H1 (cell line): ENCODE measurements at regions not wholly inside any gene's neighbourhood (a gene's known extent, or its start where the extent isn't known, plus 50 kb on each side); places are given as distances from the start of the nearest gene placed in this dataset.

ENCODE experiments used
- CTCF ChIA-PET: fragments of 300-600 bp; sonication (Branson Sonifier 250); formaldehyde crosslinking; loops from one replicate; lab custom pipeline; 2021; ENCODE audit not compliant: partially characterized antibody; lab: Charles Lee
- POLR2A ChIA-PET: fragments of 300-600 bp; sonication (Branson Sonifier 250); formaldehyde crosslinking; loops from one replicate; lab custom pipeline; 2021; ENCODE audit warnings: inconsistent platforms; ENCODE audit not compliant: partially characterized antibody; lab: Charles Lee
- DNase-seq, 2 experiments: peaks; one replicate each; pipeline versions ENCODE4 v3.0.0 to v3.0.0-alpha.2; 2010 to 2022; ENCODE audit warnings: low spot score in 2 of 2, low read depth in 1 of 2, mixed read lengths in 1 of 2
- FAIRE-seq: peaks from 2 replicates; lab custom pipeline; 2011; peaks lifted over from hg19 to GRCh38; lab: Jason Lieb, UNC
- H2AFZ ChIP-seq: 2 replicates; pipeline ENCODE4 v1.8.1; 2012; ENCODE audit warnings: low read length, inconsistent platforms
- H2AK5ac ChIP-seq: 2 replicates; pipeline ENCODE4 v1.6.1; 2013; ENCODE audit warnings: low read depth, low read length
- H2BK120ac ChIP-seq: replicated peaks from 2 replicates; pipeline ENCODE3; 2013; ENCODE audit warnings: low read depth, low read length, inconsistent platforms
- H2BK12ac ChIP-seq: 2 replicates; pipeline ENCODE4 v1.6.1; 2013; ENCODE audit warnings: low read depth, low read length
- H2BK15ac ChIP-seq: 2 replicates; pipeline ENCODE4 v1.6.1; 2013; ENCODE audit warnings: low read length
- H2BK20ac ChIP-seq: 2 replicates; pipeline ENCODE4 v1.6.1; 2013; ENCODE audit warnings: low read length
- H2BK5ac ChIP-seq: 2 replicates; pipeline ENCODE4 v1.6.1; 2013; ENCODE audit warnings: low read depth, low read length
- H3K14ac ChIP-seq: 2 replicates; pipeline ENCODE4 v1.6.1; 2013; ENCODE audit warnings: inconsistent platforms; ENCODE audit not compliant: insufficient read length
- H3K18ac ChIP-seq: 2 replicates; pipeline ENCODE4 v1.6.1; 2013; ENCODE audit warnings: low read length; ENCODE audit errors: extremely low read depth
- H3K23ac ChIP-seq: 2 replicates; pipeline ENCODE4 v1.6.1; 2013; ENCODE audit warnings: inconsistent platforms; ENCODE audit not compliant: insufficient read length
- H3K23me2 ChIP-seq: 2 replicates; pipeline ENCODE4 v1.6.1; 2013; ENCODE audit warnings: low read depth, low read length
- H3K27ac ChIP-seq: 2 replicates; pipeline ENCODE4 v1.6.1; 2011; ENCODE audit warnings: low read depth, low read length, inconsistent platforms
- H3K27me3 ChIP-seq, 4 experiments: replicated peaks in 1 of 4; 1 replicate in 1 of 4; 2 replicates in 3 of 4; pipeline versions ENCODE4 v1.6.1 to v1.8.1; 2011 to 2013; ENCODE audit warnings: low read length in 3 of 4, mild to moderate bottlenecking in 3 of 4, inconsistent platforms in 2 of 4, mixed read lengths in 2 of 4, moderate library complexity in 1 of 4; ENCODE audit not compliant: control insufficient read depth in 3 of 4, insufficient read depth in 3 of 4; ENCODE audit errors: extremely low read depth in 1 of 4
- H3K36me3 ChIP-seq, 4 experiments: 2 replicates each; pipeline versions ENCODE4 v1.6.1 to v1.8.1; 2011 to 2013; ENCODE audit warnings: mild to moderate bottlenecking in 4 of 4, low read length in 3 of 4, moderate library complexity in 2 of 4, control low read depth in 1 of 4, inconsistent platforms in 1 of 4; ENCODE audit not compliant: insufficient read depth in 4 of 4, control insufficient read depth in 2 of 4
- H3K4ac ChIP-seq: replicated peaks from 2 replicates; pipeline ENCODE3; 2013; ENCODE audit warnings: low read length, low read depth, mixed read lengths, inconsistent platforms; ENCODE audit not compliant: insufficient read length
- H3K4me1 ChIP-seq, 4 experiments: replicated peaks in 1 of 4; 1 replicate in 1 of 4; 2 replicates in 3 of 4; pipeline versions ENCODE4 v1.6.1 to v1.8.1; 2011 to 2013; ENCODE audit warnings: low read length in 3 of 4, inconsistent platforms in 2 of 4, mixed read lengths in 1 of 4; ENCODE audit not compliant: insufficient read depth in 4 of 4, control insufficient read depth in 3 of 4
- H3K4me2 ChIP-seq, 2 experiments: 2 replicates each; pipeline versions ENCODE4 v1.6.1 to v1.8.1; 2011 to 2013; ENCODE audit warnings: low read depth in 2 of 2, low read length in 2 of 2, control low read depth in 1 of 2, inconsistent platforms in 1 of 2, mild to moderate bottlenecking in 1 of 2; ENCODE audit not compliant: insufficient read depth in 1 of 2
- H3K4me3 ChIP-seq, 4 experiments: fragments of 200-600, 300-600 bp in 1 of 4; sonication (generic), shearing (Covaris generic), sonication (Bioruptor Twin) in 1 of 4; 2 replicates each; pipeline versions ENCODE4 v1.5.1 to v1.8.1; 2011 to 2016; ENCODE audit warnings: low read length in 4 of 4, low read depth in 3 of 4, control low read depth in 2 of 4, inconsistent platforms in 2 of 4, mild to moderate bottlenecking in 2 of 4, mixed read lengths in 1 of 4, moderate library complexity in 1 of 4; ENCODE audit not compliant: insufficient read depth in 2 of 4; ENCODE audit errors: extremely low read depth in 1 of 4
- H3K56ac ChIP-seq: replicated peaks from 2 replicates; pipeline ENCODE3; 2013; ENCODE audit warnings: low read depth, mild to moderate bottlenecking, mixed read lengths, low read length, inconsistent platforms; ENCODE audit not compliant: insufficient read length
- H3K79me1 ChIP-seq: 2 replicates; pipeline ENCODE4 v1.6.1; 2013; ENCODE audit warnings: low read depth, low read length, control low read depth
- H3K79me2 ChIP-seq, 2 experiments: 2 replicates each; pipeline versions ENCODE4 v1.6.1 to v1.8.1; 2012 to 2013; ENCODE audit warnings: low read length in 2 of 2, mild to moderate bottlenecking in 2 of 2, inconsistent platforms in 1 of 2; ENCODE audit not compliant: insufficient read depth in 2 of 2, control insufficient read depth in 1 of 2
- H3K9ac ChIP-seq, 4 experiments: replicated peaks in 1 of 4; 1 replicate in 1 of 4; 2 replicates in 3 of 4; pipeline versions ENCODE4 v1.6.1 to v1.8.1; 2011 to 2013; ENCODE audit warnings: low read depth in 3 of 4, low read length in 3 of 4, control low read depth in 2 of 4, mild to moderate bottlenecking in 2 of 4, moderate library complexity in 2 of 4, inconsistent platforms in 1 of 4; ENCODE audit errors: extremely low read depth in 1 of 4
- H3K9me3 ChIP-seq, 2 experiments: 2 replicates each; pipeline versions ENCODE4 v1.6.1 to v1.8.1; 2012 to 2013; ENCODE audit warnings: mild to moderate bottlenecking in 2 of 2, moderate library complexity in 2 of 2, control low read depth in 1 of 2, inconsistent platforms in 1 of 2, low read depth in 1 of 2, low read length in 1 of 2, mixed read lengths in 1 of 2; ENCODE audit not compliant: insufficient read depth in 2 of 2
- H4K20me1 ChIP-seq, 2 experiments: replicated peaks in 1 of 2; 2 replicates each; pipeline versions ENCODE3 to v1.8.1; 2011 to 2013; ENCODE audit warnings: inconsistent platforms in 2 of 2, low read length in 2 of 2, mild to moderate bottlenecking in 1 of 2; ENCODE audit not compliant: insufficient read depth in 2 of 2, control insufficient read depth in 1 of 2
- H4K5ac ChIP-seq: 2 replicates; pipeline ENCODE4 v1.6.1; 2013; ENCODE audit warnings: low read length, low read depth, mixed read lengths, inconsistent platforms; ENCODE audit not compliant: insufficient read length
- H4K8ac ChIP-seq: 2 replicates; pipeline ENCODE4 v1.8.0; 2013; ENCODE audit warnings: mild to moderate bottlenecking, moderate library complexity, low read length, inconsistent platforms; ENCODE audit not compliant: insufficient read depth; ENCODE audit errors: extremely low read depth
- H4K91ac ChIP-seq: replicated peaks from 2 replicates; pipeline ENCODE3; 2013; ENCODE audit warnings: low read length, mixed read lengths, inconsistent platforms; ENCODE audit not compliant: insufficient read length
- BCL11A ChIP-seq, 2 experiments: IDR thresholded peaks; one replicate each; pipeline ENCODE4 v1.6.1; 2011; ENCODE audit warnings: low read depth in 2 of 2, low read length in 2 of 2, mild to moderate bottlenecking in 2 of 2
- CBX5 ChIP-seq: fragments of 300-800, 300-1000 bp; sonication (generic); IDR thresholded peaks from 2 replicates; pipeline ENCODE4 v1.7.1; 2016; ENCODE audit warnings: antibody characterized with exemption, low read length, low read depth
- CEBPB ChIP-seq: IDR thresholded peaks from 2 replicates; pipeline ENCODE4 v1.6.1; 2012; ENCODE audit warnings: low read depth, low read length
- HDAC6 ChIP-seq: IDR thresholded peaks from one replicate; pipeline ENCODE4 v1.7.1; 2012; ENCODE audit warnings: low read depth, mild to moderate bottlenecking, inconsistent platforms, low read length, moderate library complexity
- JUND ChIP-seq: IDR thresholded peaks from 2 replicates; pipeline ENCODE4 v1.6.1; 2011; ENCODE audit warnings: mild to moderate bottlenecking, improper control_type of control experiment, low read length
- NRF1 ChIP-seq: IDR thresholded peaks from 2 replicates; pipeline ENCODE4 v1.6.1; 2011; ENCODE audit warnings: mild to moderate bottlenecking, low read depth, low read length, improper control_type of control experiment
- SIRT6 ChIP-seq: IDR thresholded peaks from one replicate; pipeline ENCODE4 v1.7.1; 2012; ENCODE audit warnings: low read length, inconsistent platforms
- whole genome bisulfite sequencing, 2 experiments: shearing (Covaris generic) in 1 of 2; methylation state at CpG; one replicate each; pipeline versions ENCODE4 v1.1.6 to v1.1.7; 2013 to 2015; ENCODE audit warnings: low lambda C conversion rate in 2 of 2, mixed read lengths in 2 of 2, inconsistent platforms in 1 of 2, low coverage in 1 of 2, missing lambda C conversion rate in 1 of 2; ENCODE audit not compliant: insufficient replicate concordance in 2 of 2, insufficient coverage in 1 of 2, insufficient read length in 1 of 2; ENCODE audit errors: extremely low coverage in 1 of 2, missing lambda C conversion rate in 1 of 2; 5-methylcytosine and 5-hydroxymethylcytosine counted together

DNA sequence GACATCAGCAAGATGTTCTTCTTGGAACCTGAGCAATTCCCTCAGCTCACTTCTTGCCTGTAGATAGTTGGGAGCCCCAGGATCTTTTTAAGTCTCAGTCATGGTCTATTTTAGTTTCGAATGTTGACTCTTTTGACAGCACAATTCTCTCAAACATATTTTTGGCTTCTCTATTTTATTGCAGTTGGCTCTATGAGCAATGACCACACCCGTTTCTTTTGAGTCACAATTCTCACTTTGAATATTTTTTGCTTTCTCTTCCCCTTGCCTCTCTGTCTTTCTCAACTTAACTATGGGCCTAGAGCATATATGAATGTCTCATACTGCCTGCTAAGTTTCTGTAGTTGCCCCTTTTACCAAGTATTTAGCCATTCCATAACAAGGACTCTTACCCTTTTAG, 222.8 kb downstream of the PTN start:
- FAIRE-seq, result no peak
- CTCF ChIA-PET, result no interaction called here
- TF ChIP-seq CBX5 (no peak), CEBPB (no peak), HDAC6 (no peak), JUND (no peak), NRF1 (no peak), BCL11A (IDR thresholded peaks at IDR 0.05; ENCODE audit: low read depth in 2 of 2, low read length in 2 of 2) (no peak), SIRT6 (no peak)

More for the DNA sequence above, 222.8 kb downstream of the PTN start:
- Histone ChIP-seq H3K56ac (no peak overlapping the region), H3K14ac (no peak overlapping the region), H2AFZ (no peak overlapping the region), H3K9me3 (no peaks in the 10 kb centered on the region), H3K79me2 (no peaks in the 10 kb centered on the region), H3K4ac (no peak overlapping the region), H3K23ac (no peak overlapping the region), H3K4me3 (no peak overlapping the region), H3K18ac (no peak overlapping the region), H3K27me3 (no peaks in the 10 kb centered on the region), H3K36me3 (no peaks in the 10 kb centered on the region), H2BK15ac (no peak overlapping the region), H2BK20ac (no peak overlapping the region), H3K79me1 (no peaks in the 10 kb centered on the region), H4K91ac (no peak overlapping the region), H2BK5ac (no peak overlapping the region), H4K8ac (no peak overlapping the region), H3K4me1 (no peaks in the 10 kb centered on the region), H4K20me1 (no peaks in the 10 kb centered on the region), H3K27ac (no peak overlapping the region), H3K23me2 (no peaks in the 10 kb centered on the region), H2AK5ac (no peak overlapping the region), H2BK120ac (no peak overlapping the region), H3K9ac (no peak overlapping the region), H4K5ac (no peak overlapping the region), H3K4me2 (no peak overlapping the region), H2BK12ac (no peak overlapping the region)
- WGBS, 2 experiments, result 93% methylated on average over 2 of the region's 2 CpGs; no CpG with 5 or more reads in 1 of the 2 experiments
- POLR2A ChIA-PET, result no interaction called here
- no peak for DNase-seq
